Tibial nerve (tissue), 3 donors: ENCODE measurements at regions not wholly inside any gene's neighbourhood (a gene's known extent, or its start where the extent isn't known, plus 50 kb on each side); places are given as distances from the start of the nearest gene placed in this dataset.

Experiments used
- CTCF ChIP-seq, 5 experiments: fragments of 200-600 bp in 3 of 5; fragments of 450-650 bp in 2 of 5; sonication (generic) in 3 of 5; IDR thresholded peaks; one replicate each; pipeline ENCODE4 v1.5.1; 2016 to 2019; ENCODE audit warnings: antibody characterized with exemption in 5 of 5, mild to moderate bottlenecking in 3 of 5, moderate library complexity in 2 of 5
- POLR2A ChIP-seq, 2 donors: fragments of 450-650 bp; IDR thresholded peaks; one replicate each; pipeline ENCODE4 v1.6.1; 2017; ENCODE audit warnings: antibody characterized with exemption in 2 of 2, mild to moderate bottlenecking in 2 of 2, moderate library complexity in 2 of 2

GRCh38 chr6:74199215-74199915 lies 503.4 kb downstream of the CD109 start:
- TF ChIP-seq CTCF (IDR thresholded peaks at IDR 0.05): no peak
- no peak for TF ChIP-seq POLR2A (IDR thresholded peaks at IDR 0.05)
